Osteoblast (primary cell): ENCODE measurements at regions not wholly inside any gene's neighbourhood (a gene's known extent, or its start where the extent isn't known, plus 50 kb on each side); places are given as distances from the start of the nearest gene placed in this dataset.

Experiments
- DNase-seq: peaks from one replicate; pipeline ENCODE4 v3.0.0; 2011; ENCODE audit warnings: low spot score, mixed read lengths; ENCODE audit not compliant: insufficient read length; ENCODE audit errors: missing footprints
- H2AFZ ChIP-seq: 2 replicates; pipeline ENCODE4 v1.6.0; 2011; ENCODE audit warnings: mild to moderate bottlenecking, low read length
- H3K27ac ChIP-seq: 2 replicates; pipeline ENCODE4 v1.5.1; 2011; ENCODE audit warnings: mild to moderate bottlenecking, low read depth, low read length, moderate library complexity
- H3K27me3 ChIP-seq: 2 replicates; pipeline ENCODE4 v1.6.0; 2012; ENCODE audit warnings: mild to moderate bottlenecking, control low read depth, inconsistent platforms, low read length, moderate library complexity; ENCODE audit not compliant: insufficient read depth
- H3K36me3 ChIP-seq: 2 replicates; pipeline ENCODE4 v1.5.1; 2011; ENCODE audit warnings: mild to moderate bottlenecking, low read length, control low read depth, moderate library complexity; ENCODE audit not compliant: insufficient read depth
- H3K4me1 ChIP-seq: 2 replicates; pipeline ENCODE4 v1.5.1; 2011; ENCODE audit warnings: mild to moderate bottlenecking, low read length, control low read depth, moderate library complexity; ENCODE audit not compliant: insufficient read depth
- H3K4me2 ChIP-seq: 2 replicates; pipeline ENCODE4 v1.6.0; 2011; ENCODE audit warnings: mild to moderate bottlenecking, low read length; ENCODE audit not compliant: insufficient read depth
- H3K4me3 ChIP-seq: fragments of 200-600 bp; sonication (generic); 3 replicates; pipeline ENCODE4 v1.5.1; 2012; ENCODE audit warnings: mild to moderate bottlenecking, low read length, inconsistent platforms; ENCODE audit not compliant: insufficient read depth
- H3K79me2 ChIP-seq: 2 replicates; pipeline ENCODE4 v1.6.0; 2012; ENCODE audit warnings: mild to moderate bottlenecking, low read length, control low read depth, inconsistent platforms; ENCODE audit not compliant: insufficient read depth
- H3K9me3 ChIP-seq: 2 replicates; pipeline ENCODE4 v1.5.1; 2011; ENCODE audit warnings: low read depth, low read length, control low read depth
- H4K20me1 ChIP-seq: 2 replicates; pipeline ENCODE4 v1.6.0; 2012; ENCODE audit warnings: mild to moderate bottlenecking, low read length, control low read depth; ENCODE audit not compliant: insufficient read depth
- TF ChIP-seq, protein P1 (sequence below): IDR thresholded peaks from 2 replicates; pipeline ENCODE4 v1.5.1; 2011; ENCODE audit warnings: mild to moderate bottlenecking, low read depth, low read length, moderate library complexity; ENCODE audit errors: extremely low read depth

DNA sequence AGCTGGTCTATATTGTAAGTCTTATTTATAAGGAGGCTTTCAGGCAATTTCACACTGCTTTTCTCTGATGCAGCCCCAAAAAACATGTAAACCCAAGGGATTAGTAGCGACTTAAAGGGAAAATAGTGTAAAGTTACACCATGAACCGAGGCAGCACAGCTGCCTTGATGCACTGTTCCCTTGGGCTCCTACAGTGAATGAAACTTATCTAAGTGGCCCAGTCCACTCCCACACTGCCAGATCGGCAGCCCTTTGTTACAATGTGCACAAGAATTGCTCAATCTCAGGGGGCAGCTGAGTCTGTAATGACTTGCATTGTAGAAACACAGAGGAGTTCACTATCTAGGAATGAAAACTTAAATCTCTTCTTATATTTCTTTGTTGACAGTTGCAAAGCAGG is 120.8 kb upstream of the ADGRL2 start:
- no peaks in the 10 kb centered on the region for H3K79me2 ChIP-seq
- H3K4me2 ChIP-seq = peak overlapping the region; percentile 57
- TF ChIP-seq, protein P1, sequence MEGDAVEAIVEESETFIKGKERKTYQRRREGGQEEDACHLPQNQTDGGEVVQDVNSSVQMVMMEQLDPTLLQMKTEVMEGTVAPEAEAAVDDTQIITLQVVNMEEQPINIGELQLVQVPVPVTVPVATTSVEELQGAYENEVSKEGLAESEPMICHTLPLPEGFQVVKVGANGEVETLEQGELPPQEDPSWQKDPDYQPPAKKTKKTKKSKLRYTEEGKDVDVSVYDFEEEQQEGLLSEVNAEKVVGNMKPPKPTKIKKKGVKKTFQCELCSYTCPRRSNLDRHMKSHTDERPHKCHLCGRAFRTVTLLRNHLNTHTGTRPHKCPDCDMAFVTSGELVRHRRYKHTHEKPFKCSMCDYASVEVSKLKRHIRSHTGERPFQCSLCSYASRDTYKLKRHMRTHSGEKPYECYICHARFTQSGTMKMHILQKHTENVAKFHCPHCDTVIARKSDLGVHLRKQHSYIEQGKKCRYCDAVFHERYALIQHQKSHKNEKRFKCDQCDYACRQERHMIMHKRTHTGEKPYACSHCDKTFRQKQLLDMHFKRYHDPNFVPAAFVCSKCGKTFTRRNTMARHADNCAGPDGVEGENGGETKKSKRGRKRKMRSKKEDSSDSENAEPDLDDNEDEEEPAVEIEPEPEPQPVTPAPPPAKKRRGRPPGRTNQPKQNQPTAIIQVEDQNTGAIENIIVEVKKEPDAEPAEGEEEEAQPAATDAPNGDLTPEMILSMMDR = no peak
- no peaks in the 10 kb centered on the region for H4K20me1 ChIP-seq
- H3K4me3 ChIP-seq = peak overlapping the region; percentile 8
- no peak for DNase-seq
- H3K9me3 ChIP-seq = no peaks in the 10 kb centered on the region
- no peaks in the 10 kb centered on the region for H3K27me3 ChIP-seq
- H3K4me1 ChIP-seq = peaks cover 31% of the 10 kb centered on the region
- H2AFZ ChIP-seq = peak overlapping the region; percentile 25
- H3K36me3 ChIP-seq = no peaks in the 10 kb centered on the region
- no peak overlapping the region for H3K27ac ChIP-seq

DNA sequence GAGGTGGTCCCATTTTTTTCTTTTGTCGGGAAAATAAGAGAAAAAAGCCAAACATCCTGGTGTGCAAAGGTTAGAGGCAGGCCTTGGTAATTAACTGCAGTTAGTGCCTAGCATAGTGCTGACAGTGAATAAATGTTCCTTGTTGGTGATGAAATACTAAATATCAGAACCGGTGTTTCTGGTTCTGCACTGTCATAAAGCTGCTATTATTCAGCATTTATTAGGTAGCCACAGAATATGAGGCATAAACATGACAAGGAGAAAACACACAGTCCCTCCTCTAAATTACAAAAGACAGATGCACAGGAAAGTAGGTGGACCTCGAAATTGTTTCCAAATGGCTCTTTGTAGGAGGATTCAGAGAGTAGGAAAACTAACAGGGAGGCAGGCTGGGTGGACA is 122.0 kb upstream of the ADGRL2 start:
- Histone ChIP-seq H2AFZ (no peak overlapping the region), H3K4me2 (no peak overlapping the region), H3K4me3 (no peak overlapping the region), H3K27me3 (no peaks in the 10 kb centered on the region), H3K27ac (no peak overlapping the region), H4K20me1 (no peaks in the 10 kb centered on the region), H3K79me2 (no peaks in the 10 kb centered on the region), H3K4me1 (peaks cover 31% of the 10 kb centered on the region), H3K36me3 (no peaks in the 10 kb centered on the region), H3K9me3 (no peaks in the 10 kb centered on the region)
- TF ChIP-seq, protein P1 = no peak
- DNase-seq = no peak

DNA sequence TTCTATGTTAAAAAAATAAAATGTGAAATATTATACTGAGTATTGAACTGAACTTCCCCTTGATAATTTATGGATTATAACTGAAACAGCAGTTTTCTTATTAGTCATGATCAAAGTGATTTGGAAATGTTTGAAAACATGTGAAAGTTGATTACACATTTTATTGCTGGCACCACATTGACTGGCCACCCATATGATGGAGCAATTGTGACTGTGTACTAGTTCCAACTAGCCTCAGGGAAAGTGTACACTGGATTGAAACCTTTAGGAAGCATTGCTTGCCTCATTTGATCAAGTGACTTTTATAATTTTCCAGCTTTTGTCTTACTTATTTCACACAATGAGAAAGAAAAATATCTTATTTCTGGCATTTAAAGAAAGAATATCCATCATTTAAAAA is 128.0 kb upstream of the ADGRL2 start:
- no peaks in the 10 kb centered on the region for H4K20me1 ChIP-seq

DNA sequence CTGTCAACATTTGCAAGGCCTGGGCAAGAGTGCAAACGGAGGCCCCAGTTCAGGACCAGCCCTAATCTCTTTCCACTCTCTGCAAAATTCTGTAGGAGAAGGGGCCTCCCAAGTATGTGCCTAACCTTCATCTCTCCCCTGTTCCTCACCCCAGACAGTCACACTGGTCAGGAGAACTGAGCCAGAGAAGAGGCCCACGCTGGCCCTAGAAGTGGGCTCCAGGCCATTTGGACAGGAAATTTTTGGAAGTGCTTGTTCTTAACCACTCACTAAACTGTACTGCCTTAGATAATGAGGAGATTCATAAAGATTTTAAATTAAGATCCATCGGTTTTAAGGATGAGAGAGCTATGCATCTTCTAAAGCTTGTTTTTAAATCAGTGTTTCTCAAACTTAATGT is 129.7 kb upstream of the ADGRL2 start:
- no peaks in the 10 kb centered on the region for H3K79me2 ChIP-seq
- H3K9me3 ChIP-seq = no peaks in the 10 kb centered on the region
- TF ChIP-seq, protein P1 = no peak
- no peaks in the 10 kb centered on the region for H4K20me1 ChIP-seq
- DNase-seq = no peak
- H3K27me3 ChIP-seq = no peaks in the 10 kb centered on the region
- H3K36me3 ChIP-seq = no peaks in the 10 kb centered on the region
- H3K4me1 ChIP-seq = peaks cover 16% of the 10 kb centered on the region
- H3K4me3 ChIP-seq = no peak overlapping the region
- no peak overlapping the region for H3K4me2 ChIP-seq
- H3K27ac ChIP-seq = peak overlapping the region; percentile 93
- peak overlapping the region; percentile 80 for H2AFZ ChIP-seq

More for the DNA sequence above, 128.0 kb upstream of the ADGRL2 start:
- TF ChIP-seq, protein P1 = no peak
- H3K4me2 ChIP-seq = no peak overlapping the region
- no peaks in the 10 kb centered on the region for H3K9me3 ChIP-seq
- DNase-seq = no peak
- H3K27ac ChIP-seq = no peak overlapping the region
- no peaks in the 10 kb centered on the region for H3K36me3 ChIP-seq
- no peaks in the 10 kb centered on the region for H3K79me2 ChIP-seq
- no peaks in the 10 kb centered on the region for H3K27me3 ChIP-seq
- no peak overlapping the region for H2AFZ ChIP-seq
- H3K4me3 ChIP-seq = no peak overlapping the region
- peaks cover 11% of the 10 kb centered on the region for H3K4me1 ChIP-seq
